ENCODE measurements at regions not wholly inside any gene's neighbourhood (a gene's known extent, or its start where the extent isn't known, plus 50 kb on each side); places are given as distances from the start of the nearest gene placed in this dataset.

DNA sequence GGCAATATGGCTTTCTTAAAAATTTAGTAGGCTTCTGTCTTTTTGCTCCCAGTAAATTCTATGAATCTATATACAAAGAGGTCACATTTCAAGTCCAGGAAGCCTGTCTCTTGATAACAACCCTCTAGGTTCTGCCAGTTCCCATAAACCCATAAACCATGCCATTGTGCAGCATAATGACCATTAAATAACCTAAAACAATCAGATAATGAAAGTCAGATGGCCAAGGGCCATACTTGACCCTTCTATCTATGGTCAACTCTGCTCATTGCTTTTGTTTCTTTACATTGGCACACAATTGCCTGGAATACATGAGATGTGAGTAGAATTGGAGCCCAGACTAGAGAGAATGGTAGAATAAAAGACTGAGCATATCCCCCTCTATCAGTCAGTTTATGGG is 305.4 kb upstream of the KIF2A start:
- no peak for DNase-seq
- ATAC-seq, result peak; percentile 58
- intact Hi-C loops (cut with DNase I, micrococcal nuclease), result no loop called here

DNA sequence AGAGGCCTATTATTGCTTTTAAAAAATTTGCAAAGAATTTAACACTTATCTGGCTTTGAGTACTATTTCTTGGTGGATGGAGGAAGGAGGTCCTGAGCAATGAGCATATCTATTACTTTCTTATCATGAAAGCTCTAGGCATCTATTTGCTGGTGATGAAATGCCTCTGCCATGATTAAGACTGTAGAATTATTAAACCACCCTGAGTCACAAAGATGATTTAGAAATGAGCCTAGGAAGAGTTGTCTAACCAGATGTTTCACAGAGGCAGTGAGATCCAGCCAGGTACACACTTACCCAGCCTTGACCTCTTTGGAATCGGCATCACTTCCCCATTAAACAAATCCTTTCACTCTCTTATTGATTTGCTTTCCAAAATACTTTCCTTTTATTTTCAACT is 304.4 kb upstream of the KIF2A start:
- intact Hi-C loops (cut with DNase I, micrococcal nuclease), result no loop called here
- ATAC-seq, result no peak
- DNase-seq, result no peak

DNA sequence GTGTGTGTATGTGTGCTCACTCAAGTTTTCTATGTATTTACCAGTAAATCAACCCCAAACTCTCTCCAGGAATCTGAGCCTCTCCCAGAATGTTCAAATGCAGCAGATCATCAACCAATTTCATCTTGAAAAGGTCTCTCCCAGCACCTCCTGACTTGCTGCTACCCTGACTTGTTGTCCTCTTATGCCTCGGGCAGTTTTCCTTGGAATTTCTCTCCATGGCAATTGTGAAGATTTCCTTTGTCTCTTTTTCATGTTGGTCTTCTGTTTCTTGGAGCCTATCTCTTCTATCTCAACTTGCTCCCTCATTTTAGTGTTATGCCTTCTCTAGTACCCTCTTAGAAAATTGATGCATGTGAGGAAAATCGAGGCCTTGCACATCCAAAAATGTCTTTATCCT is 303.6 kb upstream of the KIF2A start:
- DNase-seq (no peak), ATAC-seq (no peak)
- intact Hi-C loops (cut with DNase I, micrococcal nuclease), result no loop called here

DNA sequence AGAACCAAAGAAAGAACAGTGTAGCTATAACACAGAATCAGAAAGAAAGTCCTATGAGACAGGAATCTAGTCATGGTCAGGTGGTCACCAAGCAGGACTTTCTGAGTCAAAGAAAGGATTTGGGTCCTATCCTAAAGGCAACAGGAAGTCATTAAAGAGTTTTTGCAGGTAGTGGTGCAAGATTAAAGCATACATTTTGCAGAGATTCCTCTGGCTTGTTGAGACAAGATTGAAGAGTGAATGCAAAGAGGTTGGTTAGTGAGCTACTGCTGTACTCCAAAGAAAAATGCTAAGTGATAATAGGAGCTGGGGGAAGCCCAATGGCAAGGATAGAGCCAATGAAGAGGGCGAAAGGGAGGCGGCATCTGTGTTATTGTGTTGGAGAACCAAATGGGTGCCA is 300.5 kb upstream of the KIF2A start:
- intact Hi-C loops (cut with DNase I, micrococcal nuclease), result no loop called here
- DNase-seq (no peak), ATAC-seq (no peak)

DNA sequence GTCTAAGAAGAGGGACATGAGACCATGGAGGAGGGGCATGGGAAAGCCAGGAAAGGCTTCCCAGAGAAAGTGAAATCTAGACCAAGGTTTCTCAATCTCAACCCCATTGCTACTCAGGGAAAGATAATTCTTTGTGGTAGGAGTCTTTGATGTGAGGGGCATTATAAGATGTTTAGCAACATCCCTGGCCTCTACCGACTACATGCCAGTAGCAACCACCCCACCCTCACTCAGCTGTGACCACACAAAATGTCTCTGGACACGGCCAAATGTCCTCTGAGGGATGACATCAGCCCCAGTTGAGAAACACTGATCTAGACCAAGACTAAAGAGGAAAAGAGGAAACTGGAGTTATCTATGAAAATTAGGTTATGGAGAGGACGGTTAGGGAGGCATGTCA is 298.5 kb upstream of the KIF2A start:
- DNase-seq, result no peak
- ATAC-seq, result no peak
- intact Hi-C loops (cut with DNase I, micrococcal nuclease), result no loop called here

DNA sequence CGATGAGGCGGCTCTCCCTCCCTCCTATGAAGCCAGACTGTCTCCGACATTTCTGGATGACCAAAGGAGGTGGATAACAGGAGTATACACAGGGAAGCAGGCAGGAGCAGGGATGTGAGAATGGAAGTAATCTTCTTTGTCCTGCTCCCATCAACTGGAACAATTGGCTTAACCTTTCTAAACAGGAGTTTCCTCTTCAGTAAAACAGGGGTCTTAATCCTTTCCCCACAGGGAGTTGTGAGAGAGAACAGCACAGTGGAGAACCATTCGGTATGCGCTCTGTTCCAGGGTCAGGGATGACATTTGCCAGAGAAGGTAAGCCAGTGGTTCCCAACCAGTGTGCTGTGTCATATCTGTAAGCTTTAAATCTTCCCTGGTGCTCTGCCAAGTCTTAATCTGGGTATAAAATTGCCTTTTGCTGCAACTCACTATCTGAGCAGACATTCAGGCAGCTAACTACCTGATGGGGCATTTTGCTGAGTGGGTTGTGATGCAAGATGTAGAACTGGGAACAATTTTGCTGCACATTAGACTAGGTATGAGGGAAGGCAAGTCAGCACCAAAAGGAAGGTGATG is 294.8 kb upstream of the KIF2A start:
- DNase-seq (no peak), ATAC-seq (no peak)
- intact Hi-C loops (cut with DNase I, micrococcal nuclease), result no loop called here

DNA sequence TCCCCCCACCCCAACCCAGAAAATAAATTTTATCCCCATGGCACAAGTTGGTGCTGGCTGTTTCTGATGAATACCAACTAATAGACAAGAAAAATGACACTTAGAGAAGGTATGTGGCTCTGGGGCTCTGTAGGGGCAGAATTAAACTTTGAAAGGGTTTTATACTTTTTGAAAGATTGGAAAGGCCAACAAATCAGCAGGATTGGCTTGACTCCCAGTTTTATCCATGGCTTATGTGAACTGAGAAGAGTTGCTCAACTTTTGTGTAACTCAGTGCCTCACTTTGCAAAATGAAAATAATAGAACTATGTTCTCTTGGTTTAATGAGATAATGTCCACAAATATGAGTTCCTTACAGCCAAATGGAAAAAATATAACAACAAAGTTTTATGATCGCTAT is 288.9 kb upstream of the KIF2A start:
- ATAC-seq (no peak), DNase-seq (no peak)
- intact Hi-C loops (cut with DNase I, micrococcal nuclease), result no loop called here

DNA sequence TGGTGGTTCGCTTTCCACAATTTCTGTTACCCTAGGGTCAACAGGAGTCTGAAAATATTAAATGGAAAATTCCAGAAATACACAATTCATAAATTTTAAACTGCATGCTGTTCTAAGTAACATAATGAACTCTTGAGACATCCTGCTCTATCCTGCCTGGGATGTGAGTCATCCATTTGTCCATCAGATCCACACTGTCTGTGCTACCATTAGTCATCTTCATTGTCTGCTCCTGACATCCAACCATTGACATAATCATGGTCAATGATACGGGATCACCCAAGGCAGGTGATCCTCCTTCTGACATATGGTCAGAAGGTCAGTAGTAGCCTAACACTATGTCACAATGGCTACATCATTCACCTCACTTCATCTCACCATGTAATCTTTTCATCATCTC is 276.7 kb upstream of the KIF2A start:
- ATAC-seq, result no peak
- intact Hi-C loops (cut with DNase I, micrococcal nuclease), result no loop called here
- DNase-seq, result no peak

DNA sequence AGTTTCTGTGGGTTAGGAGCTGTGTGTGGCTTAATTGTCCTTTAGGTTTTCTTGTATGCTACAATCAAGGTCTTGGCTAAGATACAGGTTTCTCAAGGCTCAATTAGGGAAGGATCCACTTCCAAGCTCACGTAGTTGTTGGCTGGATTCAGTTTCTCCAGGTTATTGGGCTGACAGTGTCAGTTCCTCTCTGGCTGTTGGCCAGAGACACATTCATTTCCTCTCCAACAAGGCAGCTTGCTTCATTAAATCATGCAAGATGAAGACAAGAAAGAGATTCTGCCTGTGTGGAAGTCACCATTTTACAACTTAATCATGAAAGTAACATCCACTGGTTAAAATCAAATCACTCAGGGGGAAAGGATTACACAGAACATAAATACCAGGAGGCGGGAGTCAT is 275.7 kb upstream of the KIF2A start:
- intact Hi-C loops (cut with DNase I, micrococcal nuclease), result no loop called here
- DNase-seq (no peak), ATAC-seq (no peak)

DNA sequence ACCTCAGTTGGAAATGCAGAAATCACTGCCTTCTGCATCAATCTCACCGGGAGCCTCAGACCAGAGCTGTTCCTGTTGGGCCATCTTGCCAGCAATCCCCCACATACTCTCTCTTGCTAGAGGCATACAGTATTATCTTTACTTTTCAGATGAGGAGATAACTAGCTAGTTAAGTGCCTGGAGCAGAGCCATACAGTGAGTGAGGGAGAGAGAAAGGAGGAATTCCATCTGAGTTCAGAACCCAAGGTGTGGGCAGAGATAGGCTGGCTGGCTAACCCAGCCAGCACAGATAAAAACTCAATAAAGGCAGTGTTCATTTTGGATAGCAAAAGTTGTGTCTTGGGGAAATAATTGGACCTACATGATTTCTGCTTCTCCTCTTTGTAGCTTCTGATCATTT is 268.0 kb upstream of the KIF2A start:
- DNase-seq, result no peak
- intact Hi-C loops (cut with DNase I, micrococcal nuclease), result no loop called here

DNA sequence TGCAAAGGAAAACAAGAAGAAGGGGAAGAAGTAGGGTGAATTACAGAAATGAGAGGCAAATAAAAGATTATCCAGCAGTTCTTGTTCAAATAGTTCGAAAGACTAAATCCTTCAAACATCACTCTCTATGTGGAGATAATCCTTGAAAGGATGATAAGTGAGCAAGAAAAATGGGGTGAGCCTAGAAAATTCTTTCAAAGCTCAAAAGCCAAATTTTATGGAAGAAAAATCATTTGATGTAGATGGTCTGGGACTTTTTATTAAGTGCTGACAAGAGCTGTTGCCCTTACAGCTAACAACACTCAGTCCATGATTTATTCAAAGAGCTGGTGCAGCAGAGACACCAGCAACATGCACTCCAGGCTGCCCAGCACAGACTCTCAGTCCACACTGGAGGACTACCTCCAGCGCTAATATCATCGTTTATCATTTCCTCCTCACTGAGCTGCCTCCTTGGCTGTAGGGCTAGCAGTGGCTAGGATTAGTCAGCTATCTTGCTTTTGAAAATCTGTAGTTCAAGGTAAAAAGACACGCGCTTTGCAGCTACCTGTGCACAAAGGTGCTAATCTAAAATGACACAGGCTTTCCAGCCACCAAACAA is 264.8 kb upstream of the KIF2A start:
- ATAC-seq (no peak), DNase-seq (no peak)
- intact Hi-C loops (cut with DNase I, micrococcal nuclease), result no loop called here

More for the DNA sequence above, 268.0 kb upstream of the KIF2A start:
- no peak for ATAC-seq

DNA sequence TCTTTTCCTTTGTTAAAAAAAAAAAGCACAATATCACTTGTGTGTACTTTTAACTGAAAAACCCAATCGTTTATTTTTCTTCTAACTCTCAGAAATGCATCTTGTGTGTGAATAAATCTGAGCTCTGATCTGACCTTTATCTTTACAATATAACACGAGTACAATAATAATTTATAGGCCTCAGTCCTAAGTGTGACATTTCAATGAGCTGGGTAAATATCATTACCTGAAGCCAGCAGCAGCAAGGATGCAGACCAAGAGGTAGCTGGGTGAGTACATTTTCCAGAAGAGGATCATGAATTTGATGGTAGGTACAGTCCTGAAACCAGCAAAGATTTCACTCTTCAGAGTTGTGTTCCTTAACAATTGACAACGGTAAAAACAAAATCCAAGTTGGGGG is 264.0 kb upstream of the KIF2A start:
- ATAC-seq (no peak), DNase-seq (no peak)
- intact Hi-C loops (cut with DNase I, micrococcal nuclease), result no loop called here

DNA sequence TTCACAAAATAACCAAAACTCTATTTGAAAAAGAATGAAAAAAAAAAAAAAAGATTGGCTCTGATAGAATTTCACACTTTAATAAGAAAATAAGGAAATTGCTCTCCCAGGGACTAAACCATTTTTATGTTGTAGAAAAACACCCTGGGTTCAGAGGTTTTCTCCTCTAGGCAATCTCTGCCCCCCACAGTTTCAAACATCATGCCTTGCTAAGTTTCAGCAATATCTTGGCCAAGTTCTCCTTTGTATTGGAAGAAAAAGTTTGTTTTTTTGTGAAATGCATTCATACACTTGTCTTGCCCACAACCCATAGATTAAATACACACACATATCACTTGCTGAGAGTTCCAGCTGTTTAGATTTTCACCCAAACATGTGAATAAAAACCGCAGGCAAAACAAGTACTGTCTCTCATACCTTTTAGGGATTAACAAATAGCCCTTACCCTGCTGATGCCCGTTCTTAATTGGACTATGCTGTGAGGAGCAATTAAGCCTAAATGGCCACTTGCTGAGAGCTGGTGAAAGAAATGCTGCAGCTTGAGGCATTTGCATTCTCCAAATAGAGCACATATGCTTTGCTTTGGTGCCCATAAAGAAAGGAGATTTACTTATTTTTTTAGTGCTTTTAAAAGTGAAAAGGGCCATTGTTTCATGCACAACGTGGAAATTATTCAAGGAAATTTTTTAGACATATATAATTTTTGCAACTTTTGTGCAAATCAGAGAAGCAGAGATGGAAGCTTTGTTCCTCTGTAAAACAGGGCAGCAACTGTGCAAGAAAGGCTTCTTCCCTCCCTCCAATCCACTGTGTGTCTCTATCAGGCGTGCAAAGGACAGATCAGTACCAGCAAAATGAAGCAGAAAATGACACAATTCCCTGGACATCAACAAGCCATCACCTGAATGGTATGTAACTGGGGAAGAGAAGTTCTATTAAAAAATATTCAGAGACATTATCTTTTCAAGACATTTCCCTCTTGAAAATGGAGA is 262.4 kb upstream of the KIF2A start:
- no peak for DNase-seq
- no peak for ATAC-seq
- intact Hi-C loops (cut with DNase I, micrococcal nuclease), result no loop called here

DNA sequence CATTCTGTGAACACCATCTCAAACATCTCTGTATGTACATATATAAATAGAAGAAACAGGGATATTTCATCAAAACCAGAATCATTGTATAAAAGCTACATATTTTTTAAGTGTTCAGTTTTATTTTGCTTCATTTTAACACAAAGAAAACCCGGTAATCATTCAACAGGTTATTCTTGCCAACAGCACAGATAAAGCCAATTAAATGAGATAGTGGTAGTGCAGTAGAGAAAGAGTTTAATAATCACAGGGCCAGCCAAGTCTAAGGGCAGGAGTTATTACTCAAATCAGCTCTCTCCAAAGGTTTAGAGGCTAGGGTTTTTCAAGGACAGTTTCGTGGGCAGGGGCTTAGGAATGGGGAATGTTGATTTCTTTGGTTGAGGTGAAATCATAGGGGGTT is 261.0 kb upstream of the KIF2A start:
- no peak for DNase-seq
- ATAC-seq, result no peak
- intact Hi-C loops (cut with DNase I, micrococcal nuclease), result no loop called here

DNA sequence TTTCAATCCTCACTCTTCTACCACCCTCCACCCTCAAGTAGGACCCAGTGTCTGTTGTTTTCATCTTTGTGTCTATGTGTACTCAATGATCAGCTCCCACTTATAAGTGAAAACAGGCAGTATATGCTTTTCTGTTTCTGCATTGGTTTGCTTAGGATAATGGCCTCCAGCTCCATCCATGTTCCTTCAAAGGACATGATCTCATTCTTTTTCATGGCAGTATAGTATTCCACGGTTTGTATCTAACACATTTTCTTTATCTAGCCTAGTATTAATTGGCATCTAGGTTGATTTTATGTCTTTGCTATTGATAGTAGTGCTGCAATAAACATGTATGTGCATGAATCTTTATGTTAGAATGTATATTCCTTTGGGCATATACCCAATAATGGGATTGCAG is 259.8 kb upstream of the KIF2A start:
- intact Hi-C loops (cut with DNase I, micrococcal nuclease), result no loop called here
- DNase-seq (no peak), ATAC-seq (no peak)

DNA sequence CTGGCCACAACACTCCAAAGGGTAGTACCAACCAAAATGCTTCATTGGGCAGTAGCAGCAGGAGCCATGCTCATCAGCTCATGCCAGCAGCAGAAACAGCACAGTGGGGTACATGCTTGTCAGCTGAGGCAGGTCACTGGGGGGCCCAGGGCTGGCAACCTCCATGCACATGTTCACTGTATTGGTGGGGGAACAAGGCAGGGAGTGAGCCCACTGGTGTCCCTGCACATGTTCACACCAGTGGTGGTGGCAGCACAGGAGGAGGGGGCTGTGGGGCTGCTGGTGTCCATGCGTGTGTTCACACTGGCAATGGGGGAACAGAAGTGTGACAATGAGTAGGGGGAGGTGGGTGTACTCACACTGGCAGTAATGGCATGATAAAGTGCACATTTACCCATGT is 254.3 kb upstream of the KIF2A start:
- intact Hi-C loops (cut with DNase I, micrococcal nuclease), result no loop called here
- ATAC-seq, result no peak
- DNase-seq, result no peak

DNA sequence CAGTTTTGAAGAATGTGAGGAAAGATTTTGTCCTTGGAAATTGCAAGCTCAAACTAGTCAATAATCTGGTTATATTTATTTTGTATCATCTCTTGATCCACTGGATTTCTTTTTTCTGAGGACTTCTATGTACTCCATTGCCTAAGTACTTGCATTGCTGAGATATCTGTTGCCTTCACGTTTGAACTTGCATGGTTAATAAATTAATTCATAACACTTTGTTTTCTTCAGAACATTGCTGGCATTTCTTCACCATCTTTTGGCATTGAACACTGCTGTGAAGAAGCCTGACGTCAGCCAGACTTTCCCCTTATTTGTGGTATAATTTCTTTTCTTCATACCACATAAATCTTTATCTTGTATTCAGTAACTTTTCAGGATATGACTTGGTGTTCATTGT is 246.0 kb upstream of the KIF2A start:
- intact Hi-C loops (cut with DNase I, micrococcal nuclease), result no loop called here
- ATAC-seq (no peak), DNase-seq (no peak)

DNA sequence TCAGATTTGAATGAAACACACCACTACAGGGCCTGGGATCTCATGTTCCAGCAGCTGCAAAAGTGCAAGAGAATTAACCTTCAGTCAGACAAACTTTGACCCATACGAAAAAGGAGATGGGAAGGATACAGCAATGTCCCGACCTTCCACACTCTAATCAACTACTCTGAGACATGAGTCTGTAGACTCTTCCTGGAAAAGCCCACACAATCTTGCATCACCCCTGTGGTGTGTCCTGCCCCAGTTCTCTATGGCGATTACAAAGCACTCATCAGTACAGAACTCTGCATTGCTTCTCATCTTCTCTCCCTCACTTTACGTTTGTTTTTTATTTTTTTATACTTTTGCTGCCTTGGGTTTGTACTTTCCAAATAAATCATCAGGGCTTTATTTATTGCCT is 241.0 kb upstream of the KIF2A start:
- intact Hi-C loops (cut with DNase I, micrococcal nuclease), result no loop called here
- DNase-seq (no peak), ATAC-seq (no peak)

DNA sequence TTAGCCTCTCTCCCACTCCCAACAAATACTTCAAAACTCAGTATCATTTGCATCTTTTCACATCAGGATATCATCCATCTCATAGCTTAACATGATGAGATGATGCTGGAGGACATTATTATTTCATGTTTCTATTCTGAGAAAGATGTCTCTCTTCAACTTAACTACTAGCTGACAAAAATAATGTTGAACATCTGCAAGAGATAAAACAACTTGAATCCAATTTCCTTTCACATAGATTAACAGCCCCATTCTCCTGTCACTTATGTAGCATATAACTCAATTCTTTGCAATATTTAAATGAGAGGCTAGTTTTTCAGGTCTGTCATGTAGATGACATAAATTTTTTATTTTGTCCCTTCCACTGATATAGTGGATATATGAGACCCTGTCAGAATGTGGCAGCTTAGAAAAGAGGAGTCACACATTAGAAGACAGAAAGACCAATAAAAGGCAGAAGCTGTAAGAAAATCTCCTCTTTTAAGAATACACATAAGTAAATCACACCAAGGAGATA is 239.2 kb upstream of the KIF2A start:
- no peak for ATAC-seq
- intact Hi-C loops (cut with DNase I, micrococcal nuclease), result no loop called here
- no peak for DNase-seq

DNA sequence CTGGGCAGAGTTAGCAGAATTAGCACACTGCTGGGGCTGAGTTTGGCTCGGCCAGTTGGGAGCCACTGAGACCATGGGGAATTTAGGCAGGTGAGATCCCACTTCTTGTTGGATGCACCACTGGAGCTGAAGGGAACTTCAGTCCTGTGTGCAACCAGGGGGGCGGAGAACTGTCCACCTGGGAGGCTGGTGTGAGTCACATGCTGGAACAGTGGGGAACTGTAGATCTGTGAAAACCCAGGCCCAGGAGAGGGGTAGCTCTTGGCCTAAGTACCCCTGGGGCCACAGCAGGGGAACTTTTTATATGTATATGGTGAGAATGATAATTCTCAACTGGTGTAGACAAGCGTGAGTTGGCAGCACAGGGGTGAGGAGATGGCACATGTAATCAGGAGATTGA is 237.5 kb upstream of the KIF2A start:
- intact Hi-C loops (cut with DNase I, micrococcal nuclease), result no loop called here
- DNase-seq (no peak), ATAC-seq (no peak)
